Tibial nerve (tissue), 4 donors: ENCODE measurements at regions not wholly inside any gene's neighbourhood (a gene's known extent, or its start where the extent isn't known, plus 50 kb on each side); places are given as distances from the start of the nearest gene placed in this dataset.

ENCODE experiments used
- EP300 ChIP-seq, 2 donors: sonication (generic); formaldehyde crosslinking; IDR thresholded peaks; one replicate each; pipeline ENCODE4 v1.6.1; 2017; ENCODE audit warnings: antibody characterized with exemption in 2 of 2, mild to moderate bottlenecking in 1 of 2
- POLR2A ChIP-seq, 2 donors: fragments of 450-650 bp; IDR thresholded peaks; one replicate each; pipeline ENCODE4 v1.6.1; 2017; ENCODE audit warnings: antibody characterized with exemption in 2 of 2, mild to moderate bottlenecking in 2 of 2, moderate library complexity in 2 of 2
- TF ChIP-seq, protein P1 (sequence below), 5 experiments: fragments of 200-600 bp in 3 of 5; fragments of 450-650 bp in 2 of 5; sonication (generic) in 3 of 5; IDR thresholded peaks; one replicate each; pipeline ENCODE4 v1.5.1; 2016 to 2019; ENCODE audit warnings: antibody characterized with exemption in 5 of 5, mild to moderate bottlenecking in 3 of 5, moderate library complexity in 2 of 5

- TF ChIP-seq, protein P1, sequence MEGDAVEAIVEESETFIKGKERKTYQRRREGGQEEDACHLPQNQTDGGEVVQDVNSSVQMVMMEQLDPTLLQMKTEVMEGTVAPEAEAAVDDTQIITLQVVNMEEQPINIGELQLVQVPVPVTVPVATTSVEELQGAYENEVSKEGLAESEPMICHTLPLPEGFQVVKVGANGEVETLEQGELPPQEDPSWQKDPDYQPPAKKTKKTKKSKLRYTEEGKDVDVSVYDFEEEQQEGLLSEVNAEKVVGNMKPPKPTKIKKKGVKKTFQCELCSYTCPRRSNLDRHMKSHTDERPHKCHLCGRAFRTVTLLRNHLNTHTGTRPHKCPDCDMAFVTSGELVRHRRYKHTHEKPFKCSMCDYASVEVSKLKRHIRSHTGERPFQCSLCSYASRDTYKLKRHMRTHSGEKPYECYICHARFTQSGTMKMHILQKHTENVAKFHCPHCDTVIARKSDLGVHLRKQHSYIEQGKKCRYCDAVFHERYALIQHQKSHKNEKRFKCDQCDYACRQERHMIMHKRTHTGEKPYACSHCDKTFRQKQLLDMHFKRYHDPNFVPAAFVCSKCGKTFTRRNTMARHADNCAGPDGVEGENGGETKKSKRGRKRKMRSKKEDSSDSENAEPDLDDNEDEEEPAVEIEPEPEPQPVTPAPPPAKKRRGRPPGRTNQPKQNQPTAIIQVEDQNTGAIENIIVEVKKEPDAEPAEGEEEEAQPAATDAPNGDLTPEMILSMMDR (IDR thresholded peaks at IDR 0.05) = no peak
- TF ChIP-seq POLR2A (IDR thresholded peaks at IDR 0.05) = no peak
- TF ChIP-seq EP300 (IDR thresholded peaks at IDR 0.05) = no peak
Observed at GRCh38 chr2:224252631-224253030, 149.3 kb downstream of the FAM124B start.
